MM.1S (cell line): ENCODE measurements at regions not wholly inside any gene's neighbourhood (a gene's known extent, or its start where the extent isn't known, plus 50 kb on each side); places are given as distances from the start of the nearest gene placed in this dataset.

Experiments used
- CTCF ChIP-seq: fragments of 300-600 bp; sonication (generic); IDR thresholded peaks from 2 replicates; pipeline ENCODE4 v1.5.1; 2016; ENCODE audit warnings: antibody characterized with exemption, low read length, mixed read lengths
- EZH2 ChIP-seq: fragments of 300-600 bp; sonication (generic); optimal IDR thresholded peaks from 2 replicates; pipeline ENCODE3; 2017; ENCODE audit warnings: low read depth, mild to moderate bottlenecking, antibody characterized with exemption, low read length, mixed read lengths

GRCh38 chr18:41482501-41482900 lies 472.5 kb upstream of the PIK3C3 start:
- no peak for TF ChIP-seq CTCF
- no peak for TF ChIP-seq EZH2
